ENCODE measurements at regions not wholly inside any gene's neighbourhood (a gene's known extent, or its start where the extent isn't known, plus 50 kb on each side); places are given as distances from the start of the nearest gene placed in this dataset.

DNA sequence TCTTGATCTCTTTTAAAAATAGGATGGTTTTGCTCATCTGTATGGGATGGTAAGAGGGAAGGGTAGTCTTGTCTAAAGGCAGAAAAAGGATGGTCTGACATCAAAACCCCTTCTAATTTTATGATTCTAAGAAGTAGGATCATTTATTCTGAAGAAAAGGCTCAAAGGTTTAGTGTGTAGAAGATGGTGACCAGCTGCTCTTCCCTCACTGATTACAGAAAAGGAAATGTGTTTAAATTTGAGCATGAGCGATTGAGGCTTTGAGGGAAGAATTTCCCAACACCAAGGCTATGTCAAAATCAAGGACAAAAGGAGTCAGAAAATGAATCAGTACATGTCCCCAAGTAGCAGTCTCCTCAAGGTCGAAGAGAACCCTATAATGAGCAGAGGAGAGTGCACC lies 909.8 kb downstream of the EFNB2 start:
- no peak overlapping the region for H3K9ac ChIP-seq (ENCODE audit: low read length)
- no peaks in the 10 kb centered on the region for H3K9me2 ChIP-seq (ENCODE audit: low read depth, low read length)
- H4K20me1 ChIP-seq (ENCODE audit: insufficient read depth, low read length): no peaks in the 10 kb centered on the region
- no peak overlapping the region for H2AFZ ChIP-seq (ENCODE audit: low read length)
- no peaks in the 10 kb centered on the region for H3K36me3 ChIP-seq (ENCODE audit: insufficient read depth, low read length)
- H3K4me3 ChIP-seq (ENCODE audit: low read depth, low read length, poor library complexity, severe bottlenecking): no peak overlapping the region
- no peaks in the 10 kb centered on the region; the same call in 1 of the 2 replicates for H3K27me3 ChIP-seq (ENCODE audit: insufficient read depth, low read length)
- no peaks in the 10 kb centered on the region for H3F3A ChIP-seq (ENCODE audit: insufficient read depth, low read length)
- TF ChIP-seq EZH2 (IDR thresholded peaks at IDR 0.05; ENCODE audit: borderline replicate concordance, low read length): no peak
- TF ChIP-seq, protein P1, sequence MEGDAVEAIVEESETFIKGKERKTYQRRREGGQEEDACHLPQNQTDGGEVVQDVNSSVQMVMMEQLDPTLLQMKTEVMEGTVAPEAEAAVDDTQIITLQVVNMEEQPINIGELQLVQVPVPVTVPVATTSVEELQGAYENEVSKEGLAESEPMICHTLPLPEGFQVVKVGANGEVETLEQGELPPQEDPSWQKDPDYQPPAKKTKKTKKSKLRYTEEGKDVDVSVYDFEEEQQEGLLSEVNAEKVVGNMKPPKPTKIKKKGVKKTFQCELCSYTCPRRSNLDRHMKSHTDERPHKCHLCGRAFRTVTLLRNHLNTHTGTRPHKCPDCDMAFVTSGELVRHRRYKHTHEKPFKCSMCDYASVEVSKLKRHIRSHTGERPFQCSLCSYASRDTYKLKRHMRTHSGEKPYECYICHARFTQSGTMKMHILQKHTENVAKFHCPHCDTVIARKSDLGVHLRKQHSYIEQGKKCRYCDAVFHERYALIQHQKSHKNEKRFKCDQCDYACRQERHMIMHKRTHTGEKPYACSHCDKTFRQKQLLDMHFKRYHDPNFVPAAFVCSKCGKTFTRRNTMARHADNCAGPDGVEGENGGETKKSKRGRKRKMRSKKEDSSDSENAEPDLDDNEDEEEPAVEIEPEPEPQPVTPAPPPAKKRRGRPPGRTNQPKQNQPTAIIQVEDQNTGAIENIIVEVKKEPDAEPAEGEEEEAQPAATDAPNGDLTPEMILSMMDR (IDR thresholded peaks at IDR 0.05; ENCODE audit: low read length): no peak
- H3K79me2 ChIP-seq (ENCODE audit: insufficient read depth, low read length): no peaks in the 10 kb centered on the region
- H3K4me1 ChIP-seq (ENCODE audit: insufficient read depth, low read length, severe bottlenecking): no peaks in the 10 kb centered on the region
- H3K27ac ChIP-seq (ENCODE audit: low read depth, low read length, poor library complexity, severe bottlenecking): no peak overlapping the region
- H3K9me3 ChIP-seq (ENCODE audit: low read length): no peaks in the 10 kb centered on the region
- no peak overlapping the region for H3K4me2 ChIP-seq (ENCODE audit: low read length)

DNA sequence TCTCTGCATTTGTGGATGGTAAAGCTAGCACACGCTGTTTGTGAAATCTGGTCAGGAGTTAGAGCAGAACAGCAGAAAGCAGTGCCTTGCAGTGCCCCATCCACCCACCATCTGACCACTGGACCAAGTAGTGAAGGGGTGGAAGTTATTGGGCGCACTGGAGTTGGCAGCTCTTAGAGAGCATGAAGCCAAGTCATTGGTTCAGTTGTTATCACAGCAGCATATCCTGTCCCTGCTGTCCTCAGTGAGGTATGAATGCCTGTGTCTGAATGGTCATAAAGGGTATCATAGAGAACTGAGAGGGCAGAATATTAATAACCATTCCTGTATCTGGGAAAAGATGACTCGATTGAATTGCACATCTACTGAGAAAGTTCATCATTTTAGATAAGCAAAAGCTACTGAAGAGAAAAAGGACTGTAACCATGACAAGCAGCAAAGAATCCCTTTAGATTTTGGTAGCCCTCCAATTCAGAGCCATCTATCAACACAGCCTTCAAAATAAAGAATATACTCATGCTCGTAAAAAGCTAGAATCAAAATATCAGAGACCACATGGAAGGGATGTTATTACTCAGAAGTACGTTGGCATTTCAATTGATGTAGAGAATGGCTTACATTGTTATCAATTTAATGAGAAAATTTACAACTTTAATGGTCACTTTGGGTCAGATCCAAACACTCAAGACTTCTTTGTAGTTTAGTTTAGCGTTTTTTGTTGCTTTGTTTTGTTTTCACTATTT lies 919.0 kb downstream of the EFNB2 start:
- no peaks in the 10 kb centered on the region for H3K9me2 ChIP-seq (ENCODE audit: low read depth, low read length)
- H3K4me3 ChIP-seq (ENCODE audit: low read depth, low read length, poor library complexity, severe bottlenecking): no peak overlapping the region
- no peak overlapping the region for H3K9ac ChIP-seq (ENCODE audit: low read length)
- no peaks in the 10 kb centered on the region for H3K4me1 ChIP-seq (ENCODE audit: insufficient read depth, low read length, severe bottlenecking)
- H3K4me2 ChIP-seq (ENCODE audit: low read length): no peak overlapping the region
- H3K27ac ChIP-seq (ENCODE audit: low read depth, low read length, poor library complexity, severe bottlenecking): no peak overlapping the region
- H3F3A ChIP-seq (ENCODE audit: insufficient read depth, low read length): no peaks in the 10 kb centered on the region
- no peaks in the 10 kb centered on the region for H4K20me1 ChIP-seq (ENCODE audit: insufficient read depth, low read length)
- H2AFZ ChIP-seq (ENCODE audit: low read length): no peak overlapping the region
- no peaks in the 10 kb centered on the region for H3K36me3 ChIP-seq (ENCODE audit: insufficient read depth, low read length)
- H3K79me2 ChIP-seq (ENCODE audit: insufficient read depth, low read length): no peaks in the 10 kb centered on the region
- no peaks in the 10 kb centered on the region for H3K27me3 ChIP-seq (ENCODE audit: insufficient read depth, low read length)
- no peaks in the 10 kb centered on the region for H3K9me3 ChIP-seq (ENCODE audit: low read length)
- TF ChIP-seq, protein P1 (IDR thresholded peaks at IDR 0.05; ENCODE audit: low read length): no peak
- TF ChIP-seq EZH2 (IDR thresholded peaks at IDR 0.05; ENCODE audit: borderline replicate concordance, low read length): no peak

DNA sequence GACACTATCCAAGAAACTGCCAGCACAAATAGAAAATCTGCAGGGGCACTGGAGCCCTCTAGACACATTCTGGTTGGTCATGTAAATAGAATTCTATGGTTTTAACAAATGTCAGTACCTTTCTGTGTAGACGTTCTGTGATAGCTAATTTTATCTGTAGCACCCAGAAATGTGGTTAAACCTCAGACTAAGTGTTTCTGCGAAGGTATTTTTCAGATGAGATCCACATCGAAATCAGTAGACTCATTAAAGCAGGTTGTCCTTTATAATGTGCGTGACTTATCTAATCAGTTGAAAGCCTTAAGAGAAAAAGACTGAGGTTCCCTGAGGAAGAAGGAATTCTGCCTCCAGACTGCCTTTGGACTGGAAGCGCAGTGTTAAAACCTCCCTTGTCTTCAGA lies 922.9 kb downstream of the EFNB2 start:
- Histone ChIP-seq H3K4me2 (ENCODE audit: low read length) (no peak overlapping the region), H3K27me3 (ENCODE audit: insufficient read depth, low read length) (no peaks in the 10 kb centered on the region), H3K79me2 (ENCODE audit: insufficient read depth, low read length) (no peaks in the 10 kb centered on the region), H3F3A (ENCODE audit: insufficient read depth, low read length) (no peaks in the 10 kb centered on the region), H3K9me2 (ENCODE audit: low read depth, low read length) (0 out of 2 replicates have a peak, but pooled peaks cover 4% of the 10 kb centered on the region), H3K9me3 (ENCODE audit: low read length) (no peaks in the 10 kb centered on the region), H3K9ac (ENCODE audit: low read length) (no peak overlapping the region), H3K27ac (ENCODE audit: low read depth, low read length, poor library complexity, severe bottlenecking) (no peak overlapping the region), H3K4me1 (ENCODE audit: insufficient read depth, low read length, severe bottlenecking) (no peaks in the 10 kb centered on the region), H2AFZ (ENCODE audit: low read length) (no peak overlapping the region), H3K4me3 (ENCODE audit: low read depth, low read length, poor library complexity, severe bottlenecking) (no peak overlapping the region), H3K36me3 (ENCODE audit: insufficient read depth, low read length) (no peaks in the 10 kb centered on the region), H4K20me1 (ENCODE audit: insufficient read depth, low read length) (no peaks in the 10 kb centered on the region)
- TF ChIP-seq EZH2 (IDR thresholded peaks at IDR 0.05; ENCODE audit: borderline replicate concordance, low read length): no peak
- TF ChIP-seq, protein P1 (IDR thresholded peaks at IDR 0.05; ENCODE audit: low read length): no peak
